SKM-1 treated with dmso at 0.1 percent for 144 hours (cell line): ENCODE measurements at regions not wholly inside any gene's neighbourhood (a gene's known extent, or its start where the extent isn't known, plus 50 kb on each side); places are given as distances from the start of the nearest gene placed in this dataset.

Source experiments
- DNase-seq: peaks from one replicate; lab custom pipeline; 2025; ENCODE audit not compliant: unreplicated experiment; lab: John Stamatoyannopoulos, UW

- no peak for DNase-seq
Measured at GRCh38 chr10:44064987-44065787, 319.7 kb downstream of the CXCL12 start.

- DNase-seq, result no peak
Measured at GRCh38 chr10:44064317-44064716, 320.6 kb downstream of the CXCL12 start.

- DNase-seq, result no peak
Measured at GRCh38 chr10:44063686-44064085, 321.2 kb downstream of the CXCL12 start.

GRCh38 chr10:44060719-44061118 lies 324.2 kb downstream of the CXCL12 start:
- DNase-seq, result no peak

- DNase-seq, result no peak
Measured at GRCh38 chr10:44060221-44060620, 324.7 kb downstream of the CXCL12 start.

GRCh38 chr10:44058259-44058658 lies 326.6 kb downstream of the CXCL12 start:
- DNase-seq, result no peak

GRCh38 chr10:44056967-44057805 lies 327.7 kb downstream of the CXCL12 start:
- DNase-seq, result no peak

- DNase-seq, result no peak
Measured at GRCh38 chr10:44056206-44056605, 328.7 kb downstream of the CXCL12 start.

- no peak for DNase-seq
Measured at GRCh38 chr10:44054046-44054445, 330.9 kb downstream of the CXCL12 start.

GRCh38 chr10:44053391-44053790 lies 331.5 kb downstream of the CXCL12 start:
- DNase-seq, result no peak

- no peak for DNase-seq
Measured at GRCh38 chr10:44051584-44052385, 333.1 kb downstream of the CXCL12 start.

- DNase-seq, result no peak
Measured at GRCh38 chr10:44051091-44051490, 333.8 kb downstream of the CXCL12 start.

GRCh38 chr10:44049301-44050015 lies 335.4 kb downstream of the CXCL12 start:
- no peak for DNase-seq

GRCh38 chr10:44047361-44047760 lies 337.5 kb downstream of the CXCL12 start:
- DNase-seq, result no peak

GRCh38 chr10:44046605-44047004 lies 338.3 kb downstream of the CXCL12 start:
- DNase-seq, result no peak

- no peak for DNase-seq
Measured at GRCh38 chr10:44045020-44045419, 339.9 kb downstream of the CXCL12 start.

GRCh38 chr10:44044549-44044948 lies 340.3 kb downstream of the CXCL12 start:
- no peak for DNase-seq

- DNase-seq, result no peak
Measured at GRCh38 chr10:44043646-44044375, 341.1 kb downstream of the CXCL12 start.

GRCh38 chr10:44042926-44043602 lies 341.8 kb downstream of the CXCL12 start:
- DNase-seq, result no peak
